K562 (cell line): ENCODE measurements at regions not wholly inside any gene's neighbourhood (a gene's known extent, or its start where the extent isn't known, plus 50 kb on each side); places are given as distances from the start of the nearest gene placed in this dataset.
A peak's percentile ranks its signal among the peaks of the same experiment; 100 is the strongest.

Experiments used
- ARHGAP35 ChIP-seq: fragments of 450-650 bp; IDR thresholded peaks from 2 replicates; pipeline ENCODE4 v1.6.1; 2018; ENCODE audit not compliant: partially characterized antibody
- ATF6 ChIP-seq: sonication (generic); formaldehyde crosslinking; IDR thresholded peaks from 2 replicates; pipeline ENCODE4 v1.4.0; 2020; ENCODE audit warnings: mild to moderate bottlenecking, missing genetic modification reagents
- BHLHE40 ChIP-seq: IDR thresholded peaks from 2 replicates; pipeline ENCODE4 v1.6.1; 2011; ENCODE audit warnings: low read length, improper control_type of control experiment
- CEBPZ ChIP-seq: fragments of 150-350 bp; IDR thresholded peaks from 2 replicates; pipeline ENCODE4 v1.6.1; 2014; ENCODE audit warnings: low read depth, mild to moderate bottlenecking, low read length, borderline replicate concordance
- E4F1 ChIP-seq: fragments of 250-450 bp; sonication (Bioruptor Pico); IDR thresholded peaks from 2 replicates; pipeline ENCODE4 v1.5.0; 2021; ENCODE audit warnings: mild to moderate bottlenecking, borderline replicate concordance
- NBN ChIP-seq: fragments of 450-650 bp; IDR thresholded peaks from 2 replicates; pipeline ENCODE4 v1.6.1; 2016; ENCODE audit warnings: low read depth, mild to moderate bottlenecking
- NFIX ChIP-seq: fragments of 250-450 bp; sonication (Bioruptor Pico); IDR thresholded peaks from 2 replicates; pipeline ENCODE4 v1.4.0; 2020; ENCODE audit warnings: low read depth, mild to moderate bottlenecking, moderate library complexity
- PYGO2 ChIP-seq: fragments of 450-650 bp; IDR thresholded peaks from 2 replicates; pipeline ENCODE4 v1.6.1; 2016; ENCODE audit warnings: mild to moderate bottlenecking, missing genetic modification characterization, moderate library complexity, missing compliant biosample characterization
- RAD21 ChIP-seq, 2 experiments: fragments of 250-450 bp in 1 of 2; fragments of 450-650 bp in 1 of 2; sonication (Bioruptor Pico) in 1 of 2; formaldehyde crosslinking in 1 of 2; IDR thresholded peaks in 1 of 2; conservative IDR thresholded peaks in 1 of 2; 2 replicates each; pipeline versions ENCODE4 v1.4.0 to v1.8.0; 2020 to 2022; ENCODE audit warnings: mild to moderate bottlenecking in 2 of 2, moderate library complexity in 1 of 2
- SIN3A ChIP-seq, 2 experiments: fragments of 150-350 bp in 1 of 2; IDR thresholded peaks; 2 replicates each; pipeline ENCODE4 v1.6.1; 2011 to 2016; ENCODE audit warnings: borderline replicate concordance in 2 of 2, low read depth in 2 of 2, low read length in 2 of 2, mild to moderate bottlenecking in 2 of 2, moderate library complexity in 2 of 2; ENCODE audit not compliant: control insufficient read depth in 1 of 2
- STAT6 ChIP-seq: sonication (generic); formaldehyde crosslinking; IDR thresholded peaks from 2 replicates; pipeline ENCODE4 v1.8.1; 2023; ENCODE audit warnings: mild to moderate bottlenecking, missing genetic modification reagents
- TARDBP ChIP-seq: fragments of 450-650 bp; IDR thresholded peaks from 2 replicates; pipeline ENCODE4 v1.6.1; 2016
- TBL1XR1 ChIP-seq, 2 experiments: IDR thresholded peaks; 2 replicates each; pipeline ENCODE4 v1.6.1; 2012; ENCODE audit warnings: improper control_type of control experiment in 2 of 2, low read length in 2 of 2, mild to moderate bottlenecking in 1 of 2
- ZNF134 ChIP-seq: fragments of 250-450 bp; sonication (Bioruptor Pico); conservative IDR thresholded peaks from 2 replicates; pipeline ENCODE4 v1.4.0; 2020
- ZNF175 ChIP-seq: fragments of 200-800 bp; sonication (Bioruptor generic); IDR thresholded peaks from 2 replicates; pipeline ENCODE4 v1.6.1; 2016; ENCODE audit warnings: low read depth, mild to moderate bottlenecking, missing genetic modification characterization, missing compliant biosample characterization

GRCh38 chr6:146913842-146914488, 290.3 kb upstream of the STXBP5 start (continued):
- TF ChIP-seq ATF6 (peak; percentile 84; the same call in 1 of the 2 replicates), E4F1 (CRISPR knock-in tag) (0 out of 2 replicates have a peak, but pooled peaks have one; percentile 18), CEBPZ (no peak), TARDBP (0 out of 2 replicates have a peak, but pooled peaks have one; percentile 19), TBL1XR1 (IDR thresholded peaks at IDR 0.05; ENCODE audit: low read length in 2 of 2) (peak in 1 of 2 experiments; percentile 53; a peak in 1 of 4 replicates), RAD21 (CRISPR knock-in tag; conservative IDR thresholded peaks at IDR 0.05 in 1 of 2, IDR thresholded peaks at IDR 0.05 in 1 of 2) (peak in 1 of 2 experiments; percentile 39; a peak in 3 of 4 replicates), ARHGAP35 (no peak), NBN (peak; percentile 88), STAT6 (CRISPR knock-in tag) (0 out of 2 replicates have a peak, but pooled peaks have one; percentile 64), ZNF175 (peak; percentile 97), PYGO2 (tag) (no peak; the same call in 1 of the 2 replicates), SIN3A (IDR thresholded peaks at IDR 0.05; ENCODE audit: borderline replicate concordance in 2 of 2, control insufficient read depth in 1 of 2, low read depth in 2 of 2, low read length in 2 of 2) (no peak), BHLHE40 (peak; percentile 69), ZNF134 (CRISPR knock-in tag) (peak; percentile 47; the same call in 1 of the 2 replicates), NFIX (CRISPR knock-in tag) (no peak)
